GM18519 (cell line): ENCODE measurements at regions not wholly inside any gene's neighbourhood (a gene's known extent, or its start where the extent isn't known, plus 50 kb on each side); places are given as distances from the start of the nearest gene placed in this dataset.

ENCODE experiments used
- ATAC-seq: cut with Tn5 transposase; IDR thresholded peaks from one replicate; pipeline ENCODE4 v1.9.1; 2021; ENCODE audit warnings: mild to moderate bottlenecking, moderate library complexity; ENCODE audit not compliant: unreplicated experiment, low FRiP score

- no peak for ATAC-seq
Measured at GRCh38 chr5:73296772-73297171, 123.8 kb downstream of the TMEM174 start.

- ATAC-seq: no peak
Measured at GRCh38 chr5:73295921-73296320, 122.9 kb downstream of the TMEM174 start.

- no peak for ATAC-seq
Measured at GRCh38 chr5:73295447-73295846, 122.5 kb downstream of the TMEM174 start.

- no peak for ATAC-seq
Measured at GRCh38 chr5:73292816-73293459, 119.9 kb downstream of the TMEM174 start.

- no peak for ATAC-seq
Measured at GRCh38 chr5:73291873-73292272, 118.9 kb downstream of the TMEM174 start.

- ATAC-seq: no peak
Measured at GRCh38 chr5:73290242-73290641, 117.2 kb downstream of the TMEM174 start.

GRCh38 chr5:73288803-73289720, 116.1 kb downstream of the TMEM174 start:
- no peak for ATAC-seq

GRCh38 chr5:73286896-73287295, 113.9 kb downstream of the TMEM174 start:
- ATAC-seq: no peak

- ATAC-seq: no peak
Measured at GRCh38 chr5:73284985-73285384, 112.0 kb downstream of the TMEM174 start.

- no peak for ATAC-seq
Measured at GRCh38 chr5:73284220-73284795, 111.3 kb downstream of the TMEM174 start.

- no peak for ATAC-seq
Measured at GRCh38 chr5:73282923-73283322, 109.9 kb downstream of the TMEM174 start.

GRCh38 chr5:73282383-73282782, 109.4 kb downstream of the TMEM174 start:
- no peak for ATAC-seq

- no peak for ATAC-seq
Measured at GRCh38 chr5:73280821-73281746, 108.1 kb downstream of the TMEM174 start.

- no peak for ATAC-seq
Measured at GRCh38 chr5:73280386-73280785, 107.4 kb downstream of the TMEM174 start.

GRCh38 chr5:73279805-73280204, 106.8 kb downstream of the TMEM174 start:
- no peak for ATAC-seq

GRCh38 chr5:73278693-73279092, 105.7 kb downstream of the TMEM174 start:
- ATAC-seq: no peak

GRCh38 chr5:73274881-73275663, 102.1 kb downstream of the TMEM174 start:
- no peak for ATAC-seq

- no peak for ATAC-seq
Measured at GRCh38 chr5:73274121-73274520, 101.1 kb downstream of the TMEM174 start.

GRCh38 chr5:73273379-73274050, 100.5 kb downstream of the TMEM174 start:
- ATAC-seq: no peak
